ENCODE measurements at regions not wholly inside any gene's neighbourhood (a gene's known extent, or its start where the extent isn't known, plus 50 kb on each side); places are given as distances from the start of the nearest gene placed in this dataset.
"Not testable (repeated sequence)": the region's sequence is repeated elsewhere in the genome, so short reads cannot be mapped to it uniquely, and the experiment has no call there.

DNA sequence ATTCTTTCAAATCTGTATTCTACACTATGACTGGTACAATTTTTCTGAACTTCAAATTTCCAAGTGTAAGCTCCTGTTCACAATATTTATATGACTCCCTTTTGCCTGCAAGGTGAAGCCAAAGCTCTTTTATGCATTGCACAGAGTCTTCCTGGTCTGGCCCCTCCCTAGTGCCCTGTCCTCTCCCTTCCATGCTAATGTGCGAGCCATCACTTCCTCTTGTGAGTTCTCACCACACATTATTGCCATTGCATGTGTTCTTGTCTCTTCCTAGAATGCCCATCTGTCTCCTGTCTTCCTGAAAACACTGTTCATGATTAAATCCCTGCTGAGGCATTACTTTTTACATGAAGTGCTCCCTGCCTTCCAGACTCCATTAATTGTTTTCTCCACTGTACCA is 169.9 kb downstream of the MC4R start:
- no peak for DNase-seq (ENCODE audit: low read depth in 3 of 3)

DNA sequence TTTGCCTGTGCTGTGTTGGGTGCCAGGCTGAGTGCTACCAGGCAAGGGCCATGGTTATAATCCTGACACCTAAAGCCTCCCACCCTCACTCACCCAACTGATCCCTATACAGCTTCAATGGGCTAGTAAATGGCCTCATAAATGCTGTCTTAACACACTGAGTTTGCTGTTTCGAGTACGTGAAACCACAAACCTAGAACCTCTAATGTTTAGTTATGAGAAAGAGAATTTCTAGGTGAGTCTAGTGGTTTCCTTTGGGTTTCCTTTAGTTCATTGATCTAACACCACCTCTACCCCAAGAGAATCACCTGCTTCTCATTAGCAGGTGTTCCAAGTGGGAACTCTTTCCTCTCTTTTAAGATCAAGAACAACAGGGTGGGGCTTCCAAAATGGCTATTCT is 172.0 kb downstream of the MC4R start:
- no peak for DNase-seq (ENCODE audit: low read depth in 3 of 3)

DNA sequence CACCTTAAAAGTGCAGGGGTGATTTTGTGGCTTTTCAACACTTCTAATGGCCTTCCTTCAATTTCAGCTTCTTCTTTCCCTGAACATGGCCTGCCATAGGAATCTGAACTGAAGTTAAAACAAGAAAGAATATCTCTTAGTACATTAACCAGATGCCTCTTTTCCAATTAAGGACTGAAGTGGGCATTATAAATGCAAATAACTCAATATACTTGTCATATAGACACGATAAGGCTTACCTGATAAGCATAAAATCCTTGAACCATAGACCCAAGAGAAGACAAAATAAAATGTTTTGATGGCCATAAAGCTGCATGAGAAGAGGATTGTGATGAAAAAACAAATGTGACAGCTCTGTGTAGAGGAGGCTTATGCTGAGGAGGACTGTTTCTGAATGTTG is 173.1 kb downstream of the MC4R start:
- no peak for DNase-seq (ENCODE audit: low read depth in 3 of 3)

DNA sequence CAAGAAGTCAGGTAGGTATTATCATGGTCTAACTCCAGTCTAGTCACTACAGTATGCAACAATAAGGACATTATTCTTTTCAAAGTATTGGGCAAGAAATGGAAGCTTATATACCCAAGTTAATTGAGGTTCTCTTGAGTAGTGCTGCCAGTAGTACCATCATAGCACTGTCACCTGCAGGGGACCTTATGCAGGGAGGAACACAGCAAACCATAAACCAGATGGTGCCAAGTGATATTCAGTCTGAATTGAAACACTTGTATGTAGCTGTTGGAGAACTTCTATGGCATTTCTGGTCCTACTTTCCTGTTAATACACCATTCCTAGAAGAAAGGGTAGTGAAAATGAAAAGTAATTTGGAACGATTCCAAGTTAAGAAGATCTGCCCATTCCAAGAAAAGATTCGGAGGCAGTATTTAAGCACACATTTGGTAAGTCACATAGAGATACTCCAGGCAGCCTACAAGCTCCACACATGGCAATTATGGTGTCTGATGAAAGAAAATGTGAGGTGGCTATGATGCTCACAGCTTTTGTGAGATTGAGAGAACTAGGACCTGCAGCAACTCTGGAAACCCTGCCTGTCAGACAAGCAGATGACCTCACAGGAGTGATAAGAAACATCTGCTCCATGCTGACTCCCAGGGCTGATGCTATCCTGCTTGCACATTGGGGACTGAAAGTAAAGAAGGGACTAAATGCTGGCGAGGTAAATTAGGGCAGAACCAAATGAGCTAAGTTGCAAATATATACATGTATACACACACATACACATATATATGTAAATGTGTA is 174.7 kb downstream of the MC4R start:
- no peak for DNase-seq (ENCODE audit: low read depth in 3 of 3)

DNA sequence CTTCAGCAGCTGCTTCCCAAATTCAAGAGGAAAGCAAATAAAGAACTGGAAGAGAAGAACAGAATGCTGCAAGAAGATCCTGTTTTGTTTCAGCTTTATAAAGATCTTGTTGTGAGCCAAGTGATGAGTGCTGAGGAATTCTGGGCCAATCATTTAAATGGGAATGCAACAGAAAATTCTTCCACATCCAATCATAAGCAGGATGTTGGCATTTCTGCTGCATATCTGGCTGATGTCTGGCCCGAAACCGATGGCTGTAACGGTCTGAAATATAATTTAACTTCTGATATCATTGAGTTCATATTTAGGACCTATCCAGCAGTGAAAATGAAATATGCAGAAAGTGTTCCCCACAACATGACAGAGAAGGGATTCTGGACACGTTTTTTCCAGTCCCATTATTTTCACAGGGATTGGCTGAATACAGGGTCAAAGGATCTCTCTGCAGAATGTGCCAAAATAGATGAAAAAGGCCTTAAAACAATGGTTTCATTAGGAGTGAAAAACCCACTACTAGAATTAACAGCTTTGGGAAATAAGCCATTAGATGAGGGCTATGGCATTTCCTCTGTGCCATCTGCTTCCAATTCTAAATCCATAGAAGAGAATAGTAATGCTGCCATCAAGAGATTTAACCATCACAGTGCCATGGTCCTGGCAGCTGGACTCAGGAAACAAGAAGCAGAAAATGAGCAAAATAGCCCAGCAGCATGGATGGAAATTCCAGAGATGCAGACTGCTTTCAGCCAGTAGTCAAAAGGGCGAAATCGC is 175.6 kb downstream of the MC4R start:
- DNase-seq (ENCODE audit: low read depth in 3 of 3), result no peak

DNA sequence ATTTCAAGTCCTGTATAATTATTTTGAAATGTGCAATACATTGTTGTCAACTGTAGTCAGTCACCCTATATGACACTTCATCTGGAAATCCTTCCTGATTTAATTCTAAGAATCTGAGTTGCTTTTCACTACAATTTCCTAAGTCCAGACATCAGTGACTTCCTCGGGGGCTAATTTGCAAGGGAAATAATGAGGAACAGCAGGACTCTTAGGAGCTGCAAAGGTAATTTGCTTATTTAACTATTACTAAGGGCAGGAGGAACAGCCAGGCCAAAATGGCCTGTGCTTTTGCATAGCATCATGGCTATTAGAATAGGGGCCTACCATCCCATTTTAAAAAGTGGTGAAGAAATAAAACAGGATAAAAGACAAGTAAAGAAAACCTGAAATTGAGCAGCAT is 178.8 kb downstream of the MC4R start:
- no peak for DNase-seq (ENCODE audit: low read depth in 3 of 3)

DNA sequence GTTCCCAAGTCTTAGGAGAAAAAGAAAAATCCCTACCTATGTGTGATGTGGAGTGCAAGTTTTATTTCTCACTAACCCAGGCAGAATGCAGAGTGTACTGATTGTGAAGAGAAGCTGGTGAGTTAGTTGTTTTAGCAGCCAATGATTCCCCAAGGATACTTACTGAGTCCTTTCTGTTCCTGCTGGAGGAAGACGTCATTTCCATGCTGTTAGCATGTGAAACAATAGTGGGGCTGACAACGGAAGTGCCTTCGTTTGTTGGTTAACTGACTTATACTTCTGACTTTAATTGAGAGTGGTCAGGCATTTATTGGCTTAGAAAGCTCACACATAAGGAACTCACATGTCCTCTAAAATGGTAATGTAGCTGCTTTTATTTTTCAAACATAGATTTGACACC is 180.6 kb downstream of the MC4R start:
- DNase-seq (ENCODE audit: low read depth in 3 of 3), result no peak

DNA sequence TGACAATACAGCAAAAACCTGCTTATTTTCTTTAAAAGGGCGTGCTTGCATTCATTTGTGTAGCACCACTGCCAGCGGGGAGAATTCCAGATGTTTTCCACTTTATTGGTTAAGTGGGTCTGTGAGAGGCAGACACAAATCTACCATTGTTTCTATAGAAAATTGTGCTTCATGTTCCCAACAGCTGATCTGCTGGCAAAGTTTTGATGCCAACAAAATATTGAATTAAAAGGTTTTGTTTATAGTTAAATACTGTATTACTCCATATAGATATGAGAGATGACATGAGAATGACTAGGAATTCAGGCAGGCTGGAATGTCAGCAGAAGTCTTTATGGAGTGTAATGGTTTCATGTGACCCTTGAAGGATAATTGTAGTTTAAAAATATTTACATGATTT is 182.7 kb downstream of the MC4R start:
- DNase-seq (ENCODE audit: low read depth in 3 of 3), result no peak

DNA sequence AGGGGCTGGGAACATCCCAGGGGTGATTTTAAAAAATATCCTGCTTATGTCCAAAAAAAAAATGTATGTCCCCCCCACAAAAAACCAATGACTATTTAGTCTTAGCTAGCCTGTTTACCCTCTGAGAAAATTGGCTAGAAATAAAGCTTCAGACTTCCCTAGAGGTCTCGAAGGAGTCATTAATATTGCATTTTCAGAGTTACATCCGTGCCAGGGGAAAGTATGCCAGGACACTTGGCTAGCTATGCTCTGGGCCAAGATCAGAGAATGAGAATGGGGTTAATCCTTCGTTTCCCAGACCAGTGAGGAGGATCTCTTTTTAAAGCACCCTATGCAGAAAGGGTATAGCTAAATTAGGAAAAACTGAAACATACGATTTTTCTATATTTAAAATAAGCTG is 183.6 kb downstream of the MC4R start:
- DNase-seq (ENCODE audit: low read depth in 3 of 3), result no peak

DNA sequence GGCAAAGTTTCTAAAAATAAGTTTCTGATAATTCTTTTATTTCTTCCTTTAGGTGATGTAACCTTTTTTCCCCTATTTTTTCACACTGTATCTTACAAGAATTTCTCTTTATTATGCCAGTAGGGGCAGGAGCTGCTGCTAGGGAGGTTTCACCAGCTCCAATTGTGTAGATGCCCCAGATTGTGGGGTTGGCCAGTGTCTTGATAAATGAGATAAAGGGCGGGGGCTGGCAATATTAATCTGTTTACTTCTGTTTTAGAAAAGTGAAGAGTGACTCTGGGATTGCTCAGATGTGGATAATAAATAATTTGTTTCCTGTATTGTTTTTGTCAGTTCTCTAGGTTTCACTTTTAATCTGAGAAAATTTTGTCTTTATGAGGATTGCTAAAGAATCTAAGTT is 190.4 kb downstream of the MC4R start:
- DNase-seq (ENCODE audit: low read depth in 3 of 3), result no peak

DNA sequence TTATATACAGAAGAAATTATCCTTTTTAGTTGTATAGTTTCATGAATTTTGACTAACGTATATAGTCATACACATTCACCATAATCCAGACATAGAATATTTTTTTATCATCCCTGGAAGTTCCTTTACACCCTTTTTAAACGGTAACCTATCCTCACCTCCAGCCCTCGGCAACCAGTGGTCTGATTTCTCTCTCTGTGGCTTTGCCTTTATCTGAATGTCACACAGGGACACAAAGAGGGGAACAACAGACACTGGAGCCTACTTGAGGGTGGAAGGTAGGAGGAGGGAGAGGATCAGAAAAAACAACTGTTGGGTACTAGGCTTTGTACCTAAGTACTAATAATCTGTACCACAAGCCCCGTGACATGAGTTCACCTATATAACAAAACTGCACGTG is 191.9 kb downstream of the MC4R start:
- no peak for DNase-seq (ENCODE audit: low read depth in 3 of 3)

DNA sequence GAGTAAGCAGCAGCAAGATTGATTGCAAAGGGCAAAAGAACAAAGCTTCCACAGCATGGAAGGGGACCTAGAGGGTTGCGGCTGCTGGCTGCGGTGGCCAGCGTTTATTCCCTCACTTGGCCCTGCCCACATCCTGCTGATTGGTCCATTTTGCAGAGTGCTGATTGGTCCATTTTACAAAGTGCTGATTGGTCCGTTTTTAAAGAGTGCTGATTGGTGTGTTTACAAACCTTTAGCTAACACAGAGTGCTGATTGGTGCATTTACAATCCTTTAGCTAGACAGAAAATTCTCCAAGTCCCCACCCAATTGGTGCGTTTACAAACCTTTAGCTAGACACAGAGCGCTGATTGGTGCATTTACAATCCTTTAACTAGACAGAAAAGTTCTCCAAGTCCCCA is 194.4 kb downstream of the MC4R start:
- DNase-seq (ENCODE audit: low read depth in 3 of 3), result not testable (repeated sequence)

DNA sequence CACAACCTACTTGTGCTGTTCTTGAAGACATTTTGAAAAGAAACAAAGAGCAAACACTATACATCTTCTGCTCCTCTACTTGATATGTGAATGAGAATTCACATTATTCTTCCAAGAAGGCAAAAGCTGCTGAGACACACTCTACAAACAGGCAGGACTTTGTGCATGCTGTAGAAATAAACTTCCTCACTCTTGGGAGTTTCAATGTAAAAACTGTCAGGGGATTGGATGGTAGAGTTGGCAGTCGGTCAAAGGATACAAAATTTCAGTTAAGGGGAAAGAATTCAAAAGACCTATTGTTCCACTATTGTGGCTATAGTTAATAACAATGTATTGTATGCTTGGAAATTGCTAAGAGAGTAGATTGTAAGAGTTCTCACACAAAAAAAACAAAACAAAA is 196.3 kb downstream of the MC4R start:
- no peak for DNase-seq (ENCODE audit: low read depth in 3 of 3)

DNA sequence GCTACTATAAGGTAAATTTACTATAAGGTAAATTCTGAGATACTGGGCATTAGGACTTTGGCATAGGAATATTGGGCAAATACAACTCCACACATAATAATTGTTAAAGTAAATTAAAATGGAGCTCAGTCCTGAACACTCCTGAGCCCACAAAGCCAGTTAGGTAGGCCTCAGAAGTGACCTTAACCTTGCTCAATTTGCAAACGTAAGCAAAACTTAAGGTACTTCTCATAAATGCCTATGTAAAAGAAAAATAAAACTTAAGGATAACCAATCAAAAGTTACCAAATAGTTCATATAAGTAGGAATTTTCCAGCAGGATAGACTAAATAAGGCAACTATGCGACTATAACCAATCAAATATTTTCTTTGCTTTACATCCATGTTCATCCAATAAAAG is 197.7 kb downstream of the MC4R start:
- DNase-seq (ENCODE audit: low read depth in 3 of 3), result no peak

DNA sequence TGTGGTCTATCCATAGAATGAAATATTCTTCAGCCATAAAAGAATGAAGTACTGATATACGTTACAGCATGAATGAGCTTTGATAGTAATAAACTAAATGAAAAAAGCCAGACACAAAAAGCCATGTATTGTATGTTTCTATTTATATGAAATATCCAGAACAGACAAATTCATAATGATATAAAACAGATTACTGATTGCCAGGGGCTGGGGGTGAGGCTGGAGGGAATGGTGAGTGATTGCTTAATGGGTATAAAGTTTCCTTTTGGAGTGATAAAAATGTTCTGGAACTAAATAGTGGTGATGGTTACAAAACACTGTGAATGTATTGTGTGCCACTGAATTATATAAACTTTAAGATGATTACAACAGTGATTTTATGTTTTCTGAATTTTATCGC is 200.5 kb downstream of the MC4R start:
- DNase-seq (ENCODE audit: low read depth in 3 of 3), result no peak

DNA sequence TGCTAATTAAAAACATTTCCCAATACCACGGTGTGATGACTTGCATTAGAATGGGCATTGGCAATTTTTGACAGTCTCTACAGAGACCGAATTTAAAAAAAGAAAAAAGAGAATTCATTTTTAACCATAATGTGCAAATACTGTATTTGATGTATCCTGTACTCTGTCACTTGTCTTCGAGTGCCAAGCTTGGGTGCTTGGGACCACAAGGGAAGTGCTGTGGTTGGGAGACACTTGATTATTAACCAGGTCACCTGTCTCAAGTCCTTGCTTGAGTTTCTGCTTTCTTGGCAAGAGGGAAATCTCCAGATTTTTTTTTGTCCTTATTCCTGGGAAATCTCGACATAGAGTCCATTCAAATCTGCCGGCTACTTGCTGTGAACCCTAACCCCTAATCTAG is 209.0 kb downstream of the MC4R start:
- no peak for DNase-seq (ENCODE audit: low read depth in 3 of 3)

DNA sequence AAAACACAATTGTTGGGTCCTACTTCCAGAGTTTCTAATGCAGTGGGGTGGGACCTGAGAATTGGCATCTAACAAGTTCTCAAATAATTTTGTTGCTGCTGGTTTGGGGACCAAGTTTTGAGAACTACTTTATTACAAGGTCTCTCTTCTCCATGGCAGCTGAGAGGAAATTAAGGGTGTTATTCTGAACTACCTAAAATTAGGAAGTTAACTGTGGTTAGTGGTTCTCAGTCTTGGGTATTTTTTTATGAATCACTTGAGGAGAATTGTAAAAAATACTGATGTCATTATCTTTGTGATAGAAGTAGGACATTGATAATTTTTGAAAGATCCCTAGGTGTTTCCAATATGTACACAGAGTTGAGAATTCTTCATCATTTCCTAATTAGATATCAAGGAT is 210.2 kb downstream of the MC4R start:
- DNase-seq (ENCODE audit: low read depth in 3 of 3), result no peak

DNA sequence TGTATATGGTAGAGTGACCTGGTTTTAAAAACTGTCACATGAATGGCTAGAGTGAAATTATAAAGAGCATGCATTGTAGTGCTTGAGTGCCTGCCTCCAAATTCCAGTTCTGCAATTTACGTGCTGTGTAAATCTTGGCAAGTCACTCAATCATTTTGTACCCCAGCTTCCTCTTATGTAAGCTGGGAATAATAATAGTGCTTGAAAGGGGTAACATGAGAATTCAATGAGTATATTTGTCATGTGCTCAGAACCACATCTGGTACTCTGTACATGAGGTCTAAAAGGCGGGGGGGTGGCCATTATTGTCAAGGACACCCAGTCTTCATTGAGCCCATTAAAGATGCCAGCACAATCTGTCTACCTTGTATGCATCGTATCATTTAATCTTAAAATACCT is 214.8 kb downstream of the MC4R start:
- DNase-seq (ENCODE audit: low read depth in 3 of 3), result no peak

DNA sequence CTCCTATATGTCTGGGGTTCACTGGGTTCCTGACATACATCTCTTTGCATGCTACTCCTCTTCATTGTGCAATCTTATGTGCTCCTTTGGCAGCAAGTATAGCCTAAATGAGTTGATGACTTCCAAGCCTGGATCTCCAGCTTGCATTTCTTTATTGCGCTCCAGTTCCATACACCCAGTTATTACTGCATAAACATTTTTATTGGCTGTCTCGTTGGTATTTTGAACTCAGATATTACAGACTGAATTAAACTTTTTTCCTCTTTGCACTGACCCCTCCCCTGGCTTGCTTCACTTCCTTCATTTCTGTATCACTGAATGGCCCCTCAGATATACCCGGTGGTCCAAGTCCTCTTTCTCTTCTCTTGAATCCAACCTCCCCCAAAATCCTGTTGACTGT is 219.2 kb downstream of the MC4R start:
- DNase-seq (ENCODE audit: low read depth in 3 of 3), result no peak

DNA sequence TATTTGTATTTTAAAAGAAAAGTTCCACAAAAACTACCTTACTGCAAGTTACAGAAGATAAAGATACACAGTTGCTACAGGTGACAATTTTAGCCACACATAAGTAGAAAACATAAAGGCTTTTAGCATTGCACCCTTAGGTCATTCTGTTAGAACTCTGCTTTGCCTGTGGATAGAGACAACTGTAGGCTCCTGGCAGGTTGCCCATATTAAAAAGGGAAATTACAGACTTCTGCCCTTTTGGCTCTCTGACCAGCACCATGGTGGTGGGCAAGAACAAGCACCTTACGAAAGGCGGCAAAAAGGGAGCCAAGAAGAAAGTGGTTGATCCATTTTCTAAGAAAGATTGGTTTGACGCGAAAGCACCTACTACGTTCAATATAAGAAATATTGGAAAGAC is 223.3 kb downstream of the MC4R start:
- DNase-seq (ENCODE audit: low read depth in 3 of 3), result no peak

DNA sequence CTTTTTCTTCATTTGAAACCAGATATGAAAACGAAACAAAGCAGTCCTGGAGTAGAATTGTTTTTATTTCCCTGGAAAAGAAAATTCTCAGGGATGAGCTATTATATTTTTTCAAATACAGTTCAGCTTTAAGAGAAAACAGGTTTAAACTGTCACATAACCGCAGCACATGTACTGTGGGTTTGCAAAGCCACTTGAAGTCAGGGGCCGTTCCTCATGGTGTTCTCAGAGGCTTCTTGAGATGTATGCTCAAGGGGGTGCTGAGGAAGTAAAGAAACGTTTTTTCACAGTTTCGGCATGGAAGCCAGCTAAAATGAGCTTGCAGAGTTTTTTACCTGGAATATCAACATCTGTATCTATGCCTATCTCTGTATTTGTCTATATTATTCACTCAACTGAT is 225.3 kb downstream of the MC4R start:
- no peak for DNase-seq (ENCODE audit: low read depth in 3 of 3)

DNA sequence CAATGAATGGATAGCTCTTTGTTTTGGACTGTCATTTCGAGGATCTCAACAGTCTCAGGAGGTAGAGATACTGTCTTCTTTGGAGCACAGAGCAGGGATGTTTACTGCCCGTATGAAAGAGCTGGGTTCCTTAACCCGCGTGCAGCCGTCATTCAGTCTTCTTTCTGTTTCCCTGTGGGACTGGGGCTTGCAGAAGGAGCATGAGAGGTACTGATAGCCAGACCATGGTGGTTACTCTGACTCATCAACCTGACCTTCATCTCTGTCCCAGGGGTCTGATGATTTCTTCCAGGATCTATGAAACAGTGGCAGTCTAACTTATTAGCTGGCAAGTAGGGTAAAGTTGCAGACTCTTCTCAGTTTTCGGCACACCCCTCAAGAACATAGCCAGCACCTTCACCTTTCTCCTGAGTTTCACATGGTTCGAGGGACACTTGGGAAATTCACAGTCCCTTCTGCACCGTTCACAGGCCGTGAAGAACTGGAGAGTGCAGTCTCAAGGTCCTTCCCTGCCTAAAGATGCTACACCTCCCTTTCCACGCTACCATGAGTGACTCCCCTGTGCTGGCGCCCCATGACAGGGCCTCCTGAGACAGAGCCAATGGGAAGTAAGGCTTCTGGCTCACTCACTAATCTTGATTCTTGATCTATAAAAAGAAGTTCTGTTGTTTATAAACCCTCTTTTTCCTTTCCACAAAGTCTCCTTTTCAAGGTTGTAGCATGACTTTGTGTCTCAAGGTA is 226.2 kb downstream of the MC4R start:
- DNase-seq (ENCODE audit: low read depth in 3 of 3), result no peak

DNA sequence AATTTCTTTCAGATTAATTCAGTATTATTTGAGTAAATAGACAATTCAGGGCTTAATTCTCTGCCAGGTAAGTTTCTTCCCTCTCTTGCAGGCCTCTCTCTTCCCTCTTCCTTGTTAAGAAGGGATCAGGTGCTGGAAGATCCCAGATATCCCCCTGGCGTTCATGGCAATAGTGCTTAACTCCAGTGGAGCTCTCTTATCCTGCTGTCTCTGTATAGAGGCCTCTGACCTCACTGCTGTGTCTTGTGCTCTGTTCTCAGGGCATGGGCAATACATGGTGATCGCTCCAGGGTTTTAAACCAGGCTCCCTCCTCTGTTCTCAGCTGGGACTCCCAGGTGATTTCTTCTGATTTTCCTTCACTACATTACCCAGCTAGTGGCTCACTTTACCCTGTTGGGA is 226.8 kb downstream of the MC4R start:
- DNase-seq (ENCODE audit: low read depth in 3 of 3), result no peak
